GM18502 (cell line): ENCODE measurements at regions not wholly inside any gene's neighbourhood (a gene's known extent, or its start where the extent isn't known, plus 50 kb on each side); places are given as distances from the start of the nearest gene placed in this dataset.
A peak's percentile ranks its signal among the peaks of the same experiment; 100 is the strongest.
"Not testable (repeated sequence)": the region's sequence is repeated elsewhere in the genome, so short reads cannot be mapped to it uniquely, and the experiment has no call there.

ENCODE experiments used
- ATAC-seq: cut with Tn5 transposase; IDR thresholded peaks from one replicate; pipeline ENCODE4 v1.9.1; 2021; ENCODE audit warnings: mild to moderate bottlenecking; ENCODE audit not compliant: unreplicated experiment, poor library complexity

DNA sequence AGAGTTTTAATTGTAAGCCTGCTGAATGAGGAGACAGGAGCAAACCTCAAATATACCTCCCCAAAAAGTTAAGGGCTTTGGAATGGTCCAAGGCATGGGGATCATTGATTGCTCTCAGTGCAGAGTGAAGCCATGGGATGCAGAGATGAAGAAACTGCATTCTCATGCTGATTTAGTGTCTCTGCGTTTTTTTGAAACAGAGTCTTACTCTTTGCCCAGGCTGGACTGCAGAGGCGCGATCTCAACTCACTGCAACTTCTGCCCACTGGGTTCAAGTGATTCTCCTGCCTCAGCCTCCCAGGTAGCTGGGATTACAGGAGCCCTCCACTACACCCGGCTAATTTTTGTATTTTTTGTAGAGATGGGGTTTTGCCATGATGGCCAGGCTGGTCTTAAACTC, 99.3 kb upstream of the ETV3 start:
- no peak for ATAC-seq

DNA sequence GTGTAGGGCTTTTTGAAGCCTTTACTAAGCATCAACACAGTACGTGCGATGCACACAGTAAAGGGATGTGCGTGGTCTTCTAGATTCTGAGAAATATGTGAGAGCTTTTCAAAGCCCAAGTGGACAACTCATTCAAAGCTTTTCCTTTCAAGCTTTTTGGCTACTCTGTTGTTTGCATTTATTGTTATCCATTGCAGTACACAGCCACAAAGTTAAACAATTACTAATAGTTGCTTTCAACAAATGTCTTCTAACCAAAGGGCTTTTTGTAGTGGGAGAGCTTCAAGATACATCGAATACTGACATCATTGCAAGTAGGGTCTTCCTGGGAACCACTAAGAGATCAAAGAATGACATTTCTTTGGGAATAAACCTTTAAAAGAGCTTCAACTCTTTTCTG, 97.9 kb upstream of the ETV3 start:
- no peak for ATAC-seq

- ATAC-seq = no peak
Measured at GRCh38 chr1:157235307-157235706, 97.1 kb upstream of the ETV3 start.

GRCh38 chr1:157234705-157235273, 96.6 kb upstream of the ETV3 start:
- ATAC-seq = no peak

DNA sequence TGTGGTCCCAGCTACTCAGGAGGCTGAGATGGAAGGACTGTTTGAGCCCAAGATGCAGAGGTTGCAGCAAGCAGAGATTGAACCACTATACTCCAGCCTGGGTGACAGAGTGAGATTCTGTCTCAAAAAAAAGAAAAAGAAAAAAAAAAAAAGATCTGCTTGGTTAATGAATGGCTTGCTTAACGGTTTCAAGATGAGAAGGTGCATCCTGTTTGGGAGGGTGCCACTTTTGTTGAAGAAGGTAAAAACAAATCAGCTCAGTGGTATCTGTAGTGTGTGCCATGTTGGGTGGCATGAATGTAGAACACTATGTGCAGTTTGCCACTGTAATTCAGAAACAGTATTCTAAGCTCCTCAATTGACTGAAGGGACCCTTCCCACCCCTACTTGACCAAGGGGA, 94.9 kb upstream of the ETV3 start:
- peak; percentile 61 for ATAC-seq

DNA sequence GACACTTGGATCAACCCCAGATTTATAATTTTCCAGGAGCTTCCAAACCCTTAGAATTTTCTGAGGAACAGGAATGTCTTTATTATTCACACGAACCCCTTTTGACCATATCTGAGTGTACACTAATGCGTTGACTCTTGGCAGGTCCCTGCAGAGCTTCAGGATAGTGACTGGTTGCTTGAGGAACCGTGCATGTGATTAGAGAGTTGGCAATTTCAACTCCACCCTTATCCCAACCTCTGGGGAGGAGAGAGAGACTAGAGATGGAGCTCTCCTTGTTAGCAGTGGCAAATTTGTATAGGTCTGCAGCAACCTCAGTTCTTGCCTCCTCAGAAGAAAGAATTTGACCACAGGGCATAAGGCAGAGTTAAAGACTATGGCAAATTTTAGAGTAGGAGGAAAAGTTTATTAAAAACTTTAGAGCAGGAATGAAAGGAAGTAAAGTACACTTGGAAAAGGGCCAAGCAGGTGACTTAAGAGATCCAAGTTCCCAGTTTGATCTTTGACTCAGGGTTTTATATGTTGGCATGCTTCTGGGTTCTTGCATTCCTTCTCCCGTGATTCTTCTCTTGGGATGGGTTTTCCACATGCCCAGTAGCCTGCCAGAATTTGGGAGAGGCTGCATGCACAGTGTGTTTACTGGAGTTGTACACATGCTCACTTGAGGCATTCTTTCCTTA, 93.8 kb upstream of the ETV3 start:
- no peak for ATAC-seq

DNA sequence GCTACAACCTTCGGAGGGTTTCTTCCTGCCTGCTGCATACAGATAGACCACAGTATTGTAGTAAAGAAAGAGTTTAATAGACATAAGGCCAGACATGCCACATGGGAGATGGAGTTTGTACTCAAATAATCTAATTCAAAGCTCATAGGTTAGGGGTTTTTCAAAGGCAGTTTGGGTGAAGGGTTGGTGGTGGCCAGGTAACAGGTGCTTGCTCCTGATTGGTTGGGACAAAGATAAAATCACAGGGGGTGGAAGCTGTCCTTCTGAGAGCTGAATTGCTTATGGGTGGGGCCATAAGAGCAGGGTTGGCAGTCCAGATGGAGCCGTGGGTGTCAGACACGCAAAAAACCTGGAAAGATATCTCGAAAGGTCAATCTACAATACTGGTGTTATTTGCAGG, 92.3 kb upstream of the ETV3 start:
- no peak for ATAC-seq

DNA sequence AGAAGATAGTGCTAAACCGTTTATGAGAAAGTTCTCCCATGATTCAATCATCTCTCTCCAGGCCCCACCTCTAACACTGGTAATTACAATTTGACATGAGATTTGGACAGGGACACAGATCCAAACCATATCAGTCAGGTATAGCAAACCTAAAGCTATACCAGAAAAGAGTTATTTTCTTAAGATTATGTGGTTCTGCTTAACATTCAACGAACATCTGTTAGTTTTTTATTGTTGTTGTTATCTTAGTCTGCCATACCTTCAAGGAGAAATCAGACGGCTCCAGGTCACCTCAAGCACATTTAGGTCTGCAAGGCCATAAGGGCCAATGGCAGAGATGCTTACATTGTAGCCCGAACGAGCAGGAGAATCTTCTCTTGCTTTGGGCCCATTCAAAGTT, 89.5 kb upstream of the ETV3 start:
- no peak for ATAC-seq

- no peak for ATAC-seq
Measured at GRCh38 chr1:157226739-157227138, 88.5 kb upstream of the ETV3 start.

DNA sequence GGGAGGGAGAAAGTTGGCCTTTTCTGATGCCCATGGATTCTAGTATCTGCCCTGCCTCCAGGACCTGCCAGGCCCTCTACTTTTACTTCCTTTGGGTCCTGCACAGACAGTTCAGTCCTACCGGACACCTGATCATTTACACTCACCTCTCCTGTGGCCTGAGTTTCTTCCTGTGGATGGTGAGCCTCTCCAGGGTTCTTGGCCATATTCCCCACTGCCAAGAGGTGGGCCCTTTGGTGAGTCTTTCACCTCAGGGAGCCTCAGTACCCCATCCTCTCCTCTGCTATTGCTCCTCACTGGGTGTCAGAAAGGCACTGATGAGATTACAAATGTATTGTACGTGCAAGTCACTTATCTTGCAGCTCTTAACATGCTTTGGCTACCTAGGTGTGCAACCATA, 81.4 kb upstream of the ETV3 start:
- ATAC-seq = no peak

DNA sequence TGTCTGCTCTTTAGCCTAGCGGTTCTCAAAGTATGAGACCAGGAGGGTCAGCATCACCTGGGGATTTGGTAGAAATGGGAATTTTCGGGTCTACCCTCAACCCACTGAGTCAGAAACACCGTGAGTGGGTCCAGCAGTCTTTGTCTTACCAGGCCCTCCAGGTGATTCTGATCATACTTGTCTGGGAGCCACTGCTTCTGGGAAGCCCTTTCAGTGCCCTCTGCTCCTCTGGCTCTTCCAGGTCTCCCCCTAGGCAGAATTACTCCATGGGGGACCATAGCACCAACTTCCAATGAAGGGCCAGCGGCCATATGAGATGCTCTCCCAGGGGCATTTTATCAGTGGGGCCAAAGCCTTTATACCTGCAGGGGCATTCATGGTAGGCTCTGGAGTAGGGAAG, 81.0 kb upstream of the ETV3 start:
- ATAC-seq = no peak

GRCh38 chr1:157218671-157219070, 80.5 kb upstream of the ETV3 start:
- ATAC-seq = no peak

DNA sequence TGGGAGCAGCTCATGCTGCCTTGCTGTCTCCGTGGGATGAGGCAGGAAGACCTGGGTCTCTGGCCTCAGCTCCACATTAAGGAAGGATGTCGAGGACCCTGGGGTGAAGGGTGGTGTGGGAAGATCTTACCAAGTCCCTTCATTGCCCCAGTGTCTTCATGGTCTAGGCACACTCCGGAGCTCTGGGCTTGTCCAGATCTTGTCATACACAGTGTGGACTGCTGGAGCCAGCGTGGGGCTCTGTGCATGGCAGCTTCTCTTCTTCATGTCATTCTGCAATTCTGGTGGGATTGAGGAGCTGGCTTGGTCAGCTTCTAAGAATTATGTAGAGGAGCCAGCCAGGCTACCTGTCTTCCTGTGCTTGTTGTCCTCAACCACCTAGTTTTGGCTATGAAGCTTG, 79.3 kb upstream of the ETV3 start:
- no peak for ATAC-seq

GRCh38 chr1:157213836-157214235, 75.6 kb upstream of the ETV3 start:
- ATAC-seq = no peak

- ATAC-seq = no peak
Measured at GRCh38 chr1:157209514-157209913, 71.3 kb upstream of the ETV3 start.

GRCh38 chr1:157205982-157206381, 67.8 kb upstream of the ETV3 start:
- not testable (repeated sequence) for ATAC-seq

DNA sequence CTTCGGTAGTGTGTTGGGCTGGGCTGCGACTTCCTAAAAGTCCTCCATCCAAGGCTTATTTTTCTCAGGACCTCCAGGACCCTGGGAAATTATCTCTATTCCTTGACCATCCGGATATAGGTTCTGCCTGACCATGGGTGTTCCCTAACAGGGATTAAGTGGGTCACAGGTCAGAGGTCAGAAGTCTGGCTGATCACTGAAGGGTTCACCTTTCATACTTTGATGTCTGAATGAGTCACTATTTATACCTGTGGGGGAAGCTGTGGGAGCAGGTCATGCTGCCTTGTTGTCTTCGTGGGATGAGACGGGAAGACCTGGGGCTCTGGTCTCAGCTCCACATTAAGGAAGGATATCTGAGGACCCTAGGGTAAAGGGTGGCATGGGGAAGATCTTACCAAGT, 65.0 kb upstream of the ETV3 start:
- ATAC-seq = no peak

DNA sequence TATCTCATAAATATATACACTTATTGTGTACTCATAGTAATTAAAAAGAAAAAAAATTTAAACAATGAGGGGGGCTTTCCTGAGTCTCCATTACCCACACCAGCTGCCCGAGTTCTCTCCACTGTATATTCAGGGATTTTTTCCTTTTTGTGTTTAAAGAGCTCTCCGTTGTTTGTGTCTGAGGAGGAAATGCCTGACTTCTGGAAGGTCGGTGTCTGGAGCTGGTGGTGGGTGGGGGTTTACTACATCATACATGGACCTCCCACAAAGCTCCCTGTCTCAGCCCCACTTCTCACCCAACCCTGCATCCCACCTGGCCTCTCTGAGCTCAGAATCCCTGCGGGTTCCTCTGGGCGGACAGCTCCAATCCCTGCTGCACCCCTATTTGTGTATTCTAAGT, 64.1 kb upstream of the ETV3 start:
- no peak for ATAC-seq

GRCh38 chr1:157201767-157202166, 63.6 kb upstream of the ETV3 start:
- ATAC-seq = no peak

- no peak for ATAC-seq
Measured at GRCh38 chr1:157200451-157200850, 62.3 kb upstream of the ETV3 start.

DNA sequence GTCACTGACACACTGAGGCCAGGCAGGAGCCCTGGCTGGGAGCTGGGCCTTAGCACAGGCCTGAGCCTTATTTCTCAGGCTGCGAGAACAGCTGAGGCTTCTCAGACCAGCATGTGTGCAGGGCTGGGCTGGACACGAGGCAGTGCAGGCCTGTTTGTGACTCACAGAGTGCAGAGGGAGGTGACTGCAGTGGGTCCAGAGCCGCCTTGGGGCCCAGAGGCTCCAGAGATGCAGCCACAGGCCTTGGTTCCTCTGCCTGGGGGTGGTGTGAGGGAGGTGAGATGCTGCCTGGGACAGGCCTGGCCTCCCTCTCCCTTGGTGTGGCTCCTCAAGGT, 61.2 kb upstream of the ETV3 start:
- ATAC-seq = no peak

GRCh38 chr1:157198619-157199420, 60.6 kb upstream of the ETV3 start:
- ATAC-seq = no peak
